GM12891 (cell line): ENCODE measurements at regions not wholly inside any gene's neighbourhood (a gene's known extent, or its start where the extent isn't known, plus 50 kb on each side); places are given as distances from the start of the nearest gene placed in this dataset.
"Not testable (repeated sequence)": the region's sequence is repeated elsewhere in the genome, so short reads cannot be mapped to it uniquely, and the experiment has no call there.

Experiments
- DNase-seq: peaks from one replicate; pipeline ENCODE4 v3.0.0; 2011; ENCODE audit warnings: low spot score; ENCODE audit not compliant: insufficient read length
- FAIRE-seq: peaks from 2 replicates; lab custom pipeline; 2011; peaks lifted over from hg19 to GRCh38; lab: Jason Lieb, UNC

- not testable (repeated sequence) for FAIRE-seq, DNase-seq
These were observed 223.2 kb upstream of the PLGLB2 start for GRCh38 chr2:87524619-87525188.

GRCh38 chr2:87525497-87525991 lies 222.3 kb upstream of the PLGLB2 start:
- not testable (repeated sequence) for DNase-seq, FAIRE-seq

DNA sequence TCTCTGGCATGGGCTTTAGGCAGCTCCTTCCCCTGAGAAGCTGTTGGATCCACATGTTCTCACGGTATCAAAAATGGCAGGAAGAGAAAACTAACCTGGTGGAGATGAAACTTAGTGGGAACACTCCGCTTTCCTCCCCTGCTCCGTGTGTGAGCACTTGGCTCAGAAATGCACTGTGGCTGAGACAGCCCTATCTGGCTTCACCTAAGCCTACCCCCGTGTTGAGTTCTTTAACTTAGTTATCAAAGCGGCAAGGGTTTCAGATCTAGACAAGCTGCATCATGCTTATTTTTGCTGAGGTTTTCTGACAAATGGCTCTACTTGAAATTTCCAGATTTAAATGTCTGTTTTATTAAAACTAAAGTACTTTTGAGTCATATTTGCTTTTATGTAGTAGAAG lies 221.6 kb upstream of the PLGLB2 start:
- FAIRE-seq: not testable (repeated sequence)

DNA sequence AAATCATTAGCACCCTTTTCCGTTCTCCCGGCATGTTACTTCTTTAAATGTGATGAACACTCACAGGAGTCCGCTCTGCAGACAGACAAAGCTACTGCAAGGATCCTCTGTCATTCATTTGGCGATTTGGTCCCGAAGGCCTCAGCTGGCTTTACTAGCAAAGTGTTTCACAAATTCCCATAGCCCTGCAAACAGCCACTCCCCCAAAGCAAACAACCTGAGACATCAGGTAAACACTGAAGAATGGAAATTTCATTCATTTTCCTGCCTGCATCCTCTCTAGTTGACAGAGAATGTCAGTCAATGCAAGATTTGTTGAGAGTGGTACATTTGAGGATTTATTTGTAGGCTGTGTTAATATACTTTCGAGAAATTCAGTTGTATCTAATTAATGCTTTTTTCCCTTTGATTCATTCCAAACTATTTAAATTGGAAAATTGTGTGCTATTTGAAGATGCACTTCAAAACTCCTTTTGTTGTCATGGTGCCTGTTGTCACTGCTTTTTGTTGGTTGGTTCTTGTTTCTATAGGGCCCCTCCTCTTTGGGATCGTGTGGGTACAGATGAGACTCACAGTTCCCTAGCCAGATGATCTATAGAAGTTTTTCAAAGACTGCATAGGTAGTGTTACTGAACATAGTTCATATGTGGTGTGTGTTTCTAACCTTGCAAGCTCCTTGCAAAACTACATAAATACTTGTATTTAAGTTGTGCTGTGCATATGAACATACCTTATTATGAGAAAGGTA lies 215.7 kb upstream of the PLGLB2 start:
- not testable (repeated sequence) for DNase-seq

More for the DNA sequence above, 221.6 kb upstream of the PLGLB2 start:
- DNase-seq: not testable (repeated sequence)

GRCh38 chr2:87533390-87534272 lies 214.3 kb upstream of the PLGLB2 start:
- not testable (repeated sequence) for DNase-seq

More for the DNA sequence above, 215.7 kb upstream of the PLGLB2 start:
- FAIRE-seq: not testable (repeated sequence)

DNA sequence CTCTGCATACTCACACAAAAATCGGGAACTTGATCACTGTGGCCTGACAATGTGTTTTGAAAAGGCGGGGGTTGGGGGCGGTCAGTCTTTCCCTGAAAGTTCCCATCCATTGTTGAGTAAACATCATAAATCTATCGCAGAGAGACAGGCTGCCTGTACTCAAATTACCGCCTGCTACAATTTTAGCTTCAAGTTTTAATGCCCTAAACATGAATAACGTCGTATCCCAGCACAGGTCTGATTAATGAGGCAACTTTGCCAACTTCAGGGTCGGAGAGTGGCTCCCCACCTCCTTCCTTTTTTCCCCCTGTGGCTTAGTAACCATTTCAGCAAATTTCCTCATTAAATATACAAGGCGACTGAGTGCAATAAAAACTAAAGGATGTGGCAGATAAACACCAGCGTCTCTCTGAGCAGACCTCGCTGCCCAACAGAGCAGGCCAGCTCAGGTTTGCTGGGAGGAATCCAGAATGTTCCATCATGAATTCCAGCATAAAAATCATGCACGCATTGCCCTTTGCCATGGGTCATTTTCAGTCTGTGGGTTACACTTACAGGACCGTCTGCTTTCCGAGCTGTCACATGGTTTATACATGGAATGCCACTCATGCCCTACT lies 213.5 kb upstream of the PLGLB2 start:
- not testable (repeated sequence) for DNase-seq, FAIRE-seq

More at GRCh38 chr2:87533390-87534272, 214.3 kb upstream of the PLGLB2 start:
- FAIRE-seq: not testable (repeated sequence)

DNA sequence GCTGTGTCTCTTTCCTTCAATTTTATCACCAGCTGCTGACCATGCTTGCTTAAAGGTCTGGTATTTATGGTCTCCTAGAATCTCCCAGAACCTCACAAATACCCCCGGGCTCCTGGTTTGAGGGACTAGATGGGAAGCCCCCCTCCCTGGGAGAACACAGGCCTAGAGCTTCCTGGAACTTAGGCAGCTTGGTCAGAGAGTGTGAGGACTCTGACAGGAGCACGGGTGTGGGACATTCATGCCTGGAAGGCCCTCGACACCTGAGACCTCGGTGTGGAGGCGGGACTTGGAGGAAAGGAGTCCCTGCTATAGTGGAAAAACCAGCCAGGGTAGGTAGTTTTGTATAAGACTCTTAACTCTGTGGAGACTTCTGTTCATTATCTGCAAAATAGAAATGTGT lies 211.5 kb upstream of the PLGLB2 start:
- FAIRE-seq, DNase-seq: not testable (repeated sequence)

GRCh38 chr2:87537251-87537671 lies 210.6 kb upstream of the PLGLB2 start:
- not testable (repeated sequence) for FAIRE-seq, DNase-seq

DNA sequence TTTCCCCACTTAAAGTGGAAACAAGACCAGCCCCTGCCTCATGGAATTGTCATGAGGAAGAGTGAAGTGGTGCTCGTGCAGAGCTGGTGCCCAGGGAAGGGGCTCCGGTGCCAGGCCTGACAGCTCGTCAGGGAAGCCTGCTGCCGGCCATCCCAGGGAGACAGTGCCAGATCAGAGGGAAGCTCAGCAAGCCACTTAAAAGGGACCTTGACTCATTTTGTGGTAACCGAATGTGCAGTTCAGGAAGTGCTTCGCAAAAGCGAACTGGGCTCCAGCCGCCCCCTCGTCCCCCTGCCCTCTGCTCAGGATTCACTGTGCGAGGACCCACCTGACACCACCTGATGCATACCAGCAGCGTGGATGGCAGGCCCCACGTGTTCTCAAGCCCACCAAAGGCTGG lies 209.6 kb upstream of the PLGLB2 start:
- not testable (repeated sequence) for FAIRE-seq, DNase-seq

DNA sequence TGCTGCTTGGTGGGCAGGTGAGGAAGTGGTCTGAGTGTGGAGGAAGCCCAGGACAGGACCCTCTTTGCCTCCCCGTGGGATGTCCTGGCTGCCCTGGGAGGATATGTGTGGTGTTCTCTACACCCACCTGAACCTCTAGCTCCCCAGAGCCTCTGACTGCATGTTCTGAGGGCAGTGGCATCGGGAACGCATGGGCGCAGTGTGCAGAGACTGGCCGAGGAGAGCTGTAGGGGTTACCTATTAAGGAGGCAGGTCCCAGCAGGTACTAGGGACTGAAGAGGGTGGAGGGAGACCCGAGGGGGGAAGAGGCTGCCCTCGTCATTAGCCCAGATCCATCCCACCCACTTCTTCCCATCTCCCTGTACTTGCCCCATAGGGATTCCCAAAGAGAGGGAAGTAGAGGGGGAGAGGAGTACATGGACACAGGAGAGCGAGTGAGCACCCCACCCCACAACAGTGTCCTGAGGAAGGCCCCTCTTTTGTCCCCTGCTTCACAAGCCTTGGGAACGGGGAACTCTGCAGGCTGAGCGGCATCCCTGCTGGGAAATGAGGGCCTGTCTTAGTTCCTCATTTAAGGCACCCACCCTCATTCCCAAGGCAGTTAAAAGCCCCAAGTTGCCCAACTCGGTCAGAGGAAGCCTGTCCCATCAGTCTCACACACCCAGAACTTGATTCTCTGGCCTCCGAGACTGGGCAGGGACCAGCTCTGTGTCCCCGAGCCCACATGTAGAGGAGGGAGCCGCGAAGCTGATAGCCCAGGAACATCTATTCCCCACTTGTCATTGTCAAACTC lies 208.5 kb upstream of the PLGLB2 start:
- not testable (repeated sequence) for FAIRE-seq, DNase-seq

DNA sequence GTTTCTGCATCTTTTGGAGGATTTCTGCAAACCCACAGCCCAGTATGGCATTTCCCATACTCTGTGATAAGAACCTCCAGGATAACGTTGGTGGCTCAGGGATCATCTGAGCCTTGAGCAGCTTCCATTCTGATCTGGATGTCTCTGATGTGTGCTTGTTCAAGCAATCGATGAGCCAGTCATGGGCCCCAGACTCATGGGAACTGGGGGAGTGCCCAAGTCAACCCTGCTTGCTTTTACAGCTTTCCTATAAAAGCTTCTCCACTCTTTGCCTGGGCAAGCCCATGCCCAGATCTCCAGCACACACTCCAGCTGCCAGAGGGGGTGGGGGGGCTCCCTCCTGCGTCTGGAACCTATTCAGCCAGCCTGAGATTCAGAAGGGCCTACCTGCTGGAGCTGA lies 207.6 kb upstream of the PLGLB2 start:
- not testable (repeated sequence) for FAIRE-seq, DNase-seq

- DNase-seq, FAIRE-seq: not testable (repeated sequence)
These were observed 205.2 kb upstream of the PLGLB2 start for GRCh38 chr2:87542599-87543174.

DNA sequence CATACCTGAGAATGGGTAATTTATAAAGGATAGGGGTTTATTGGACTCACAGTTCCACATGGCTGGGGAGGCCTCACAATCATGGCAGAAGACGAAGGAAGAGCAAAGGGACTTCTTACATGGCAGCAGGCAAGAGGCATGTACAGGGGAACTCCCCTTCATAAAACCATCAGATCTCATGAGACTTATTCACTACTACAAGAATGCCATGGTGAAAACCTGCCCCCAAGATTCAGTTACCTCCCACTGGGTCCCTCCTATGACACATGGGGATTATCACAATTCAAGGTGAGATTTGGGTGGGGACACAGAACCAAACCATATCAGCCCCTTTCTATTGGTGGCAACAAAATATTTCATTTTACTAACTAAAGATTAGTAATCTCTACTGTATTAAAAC lies 204.1 kb upstream of the PLGLB2 start:
- not testable (repeated sequence) for FAIRE-seq, DNase-seq

DNA sequence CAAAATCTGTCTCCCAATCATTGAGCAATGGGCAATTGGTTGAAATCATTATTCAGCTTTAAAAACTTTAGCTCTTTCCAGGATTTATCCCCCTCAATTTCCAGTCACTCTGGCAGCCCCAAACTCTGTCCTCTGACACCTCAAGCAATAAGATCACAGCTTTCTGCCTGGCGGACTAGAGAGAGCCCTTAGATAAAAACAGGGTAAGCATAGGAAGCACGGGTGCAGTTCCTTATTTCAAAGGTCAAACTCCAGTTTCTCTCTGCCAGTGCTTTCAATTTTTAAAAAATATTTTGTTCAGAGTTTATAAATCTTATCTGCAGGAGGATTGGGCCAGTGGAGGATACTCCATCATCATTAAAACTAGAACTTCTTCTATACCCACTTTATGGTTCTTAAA lies 200.8 kb upstream of the PLGLB2 start:
- not testable (repeated sequence) for DNase-seq, FAIRE-seq

- not testable (repeated sequence) for DNase-seq, FAIRE-seq
These were observed 199.9 kb upstream of the PLGLB2 start for GRCh38 chr2:87547966-87548365.

DNA sequence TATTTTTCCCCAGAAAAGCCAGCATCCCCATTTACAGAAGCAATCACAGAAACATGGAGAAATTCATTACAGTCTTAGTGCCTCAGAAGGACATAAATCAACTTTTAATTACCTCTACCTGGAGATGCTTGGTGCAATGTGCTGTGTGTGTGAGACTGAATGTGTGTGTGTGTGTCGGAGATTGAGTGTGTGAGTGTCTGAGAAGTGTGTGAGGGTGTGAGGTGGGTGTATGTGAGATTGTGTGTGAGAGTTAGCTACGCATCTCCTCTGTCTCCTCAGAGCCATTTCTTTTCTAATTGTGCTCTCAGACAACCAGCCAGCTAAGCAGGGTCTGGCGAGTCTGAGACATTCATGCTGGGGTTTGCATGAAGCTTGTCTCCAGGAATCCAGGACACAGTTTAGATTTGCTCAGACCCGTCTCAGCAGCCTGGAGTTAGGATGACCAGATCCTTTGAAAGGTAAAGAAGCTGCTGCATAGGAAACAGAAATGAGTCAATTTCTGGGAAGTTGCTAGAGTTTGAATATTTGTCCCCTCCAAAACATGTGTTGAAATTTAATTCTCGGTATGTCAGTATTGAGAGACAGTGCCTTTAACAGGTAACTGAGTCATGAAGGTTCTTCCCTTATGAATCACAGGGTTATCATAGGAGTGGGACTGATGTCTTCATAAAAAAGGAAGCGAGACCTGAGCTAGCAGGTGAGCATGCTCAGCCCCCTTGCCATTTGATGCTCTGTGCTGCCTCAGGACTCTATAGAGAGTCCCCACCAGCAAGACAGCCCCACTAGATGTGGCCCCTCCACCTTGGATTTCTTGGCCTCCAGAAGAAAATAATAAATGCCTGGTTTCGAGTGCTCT lies 199.0 kb upstream of the PLGLB2 start:
- not testable (repeated sequence) for DNase-seq, FAIRE-seq

DNA sequence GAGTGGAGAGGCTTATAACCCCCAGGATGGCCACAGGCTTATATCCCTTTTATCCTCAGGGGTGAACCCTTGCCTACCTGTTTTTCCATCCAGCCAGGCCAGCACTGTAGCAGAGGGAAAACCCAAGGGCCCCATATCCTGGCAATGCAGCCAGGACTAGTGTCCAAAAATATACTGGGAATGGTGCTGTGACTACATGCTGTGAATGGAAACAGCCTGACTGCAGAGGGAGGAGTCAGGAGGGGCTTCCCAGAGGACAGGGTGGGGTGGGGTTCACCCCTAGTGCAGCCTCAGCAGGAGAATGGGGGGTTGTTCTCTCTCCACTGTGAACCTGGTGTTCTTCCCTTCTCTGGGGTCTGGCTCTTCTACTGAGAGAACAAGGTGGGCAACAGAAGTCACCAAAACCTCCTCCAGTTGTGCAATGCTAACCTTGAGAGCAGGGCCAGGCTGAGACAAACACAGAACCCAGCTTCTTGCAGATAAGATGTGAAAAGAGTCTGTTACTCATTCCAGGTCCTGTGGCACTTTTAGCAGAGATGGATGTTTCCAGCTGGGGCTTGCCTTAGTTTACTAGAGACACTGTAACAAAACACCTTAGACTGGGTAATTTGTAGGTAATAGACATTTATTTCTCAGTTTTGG lies 198.2 kb upstream of the PLGLB2 start:
- FAIRE-seq: not testable (repeated sequence)

More for the DNA sequence above, 198.2 kb upstream of the PLGLB2 start:
- not testable (repeated sequence) for DNase-seq
